Upper lobe of right lung (tissue), 1 donor: ENCODE measurements at regions not wholly inside any gene's neighbourhood (a gene's known extent, or its start where the extent isn't known, plus 50 kb on each side); places are given as distances from the start of the nearest gene placed in this dataset.
A peak's percentile ranks its signal among the peaks of the same experiment; 100 is the strongest.
"Not testable (repeated sequence)": the region's sequence is repeated elsewhere in the genome, so short reads cannot be mapped to it uniquely, and the experiment has no call there.

Experiments used
- ATAC-seq: fragments of 200-7000 bp; cut with Tn5 transposase; one replicate; pipeline ENCODE4 v1.9.1; 2020; ENCODE audit warnings: mild to moderate bottlenecking, moderate library complexity
- DNase-seq: peaks from one replicate; pipeline ENCODE4 v3.0.0-alpha.2; 2020
- H3K27ac ChIP-seq: fragments of 200-600 bp; one replicate; pipeline ENCODE4 v1.8.0; 2022
- H3K27me3 ChIP-seq: fragments of 200-600 bp; one replicate; pipeline ENCODE4 v1.8.0; 2022; ENCODE audit warnings: mild to moderate bottlenecking
- H3K36me3 ChIP-seq: fragments of 200-600 bp; one replicate; pipeline ENCODE4 v1.8.0; 2022
- H3K4me1 ChIP-seq: fragments of 200-600 bp; one replicate; pipeline ENCODE4 v1.8.0; 2022
- H3K4me3 ChIP-seq: fragments of 200-600 bp; one replicate; pipeline ENCODE4 v1.8.0; 2022; ENCODE audit warnings: mild to moderate bottlenecking
- H3K9me3 ChIP-seq: fragments of 200-600 bp; one replicate; pipeline ENCODE4 v1.8.0; 2022
- intact Hi-C: fragments of 100-400 bp; cut with DNase I; formaldehyde crosslinking; loops from one replicate; pipeline ENCODE4 v1.11.0; 2022
- donor health status: DM: no; HTN: yes; CAD: no; lungs with severe emphysema.

DNA sequence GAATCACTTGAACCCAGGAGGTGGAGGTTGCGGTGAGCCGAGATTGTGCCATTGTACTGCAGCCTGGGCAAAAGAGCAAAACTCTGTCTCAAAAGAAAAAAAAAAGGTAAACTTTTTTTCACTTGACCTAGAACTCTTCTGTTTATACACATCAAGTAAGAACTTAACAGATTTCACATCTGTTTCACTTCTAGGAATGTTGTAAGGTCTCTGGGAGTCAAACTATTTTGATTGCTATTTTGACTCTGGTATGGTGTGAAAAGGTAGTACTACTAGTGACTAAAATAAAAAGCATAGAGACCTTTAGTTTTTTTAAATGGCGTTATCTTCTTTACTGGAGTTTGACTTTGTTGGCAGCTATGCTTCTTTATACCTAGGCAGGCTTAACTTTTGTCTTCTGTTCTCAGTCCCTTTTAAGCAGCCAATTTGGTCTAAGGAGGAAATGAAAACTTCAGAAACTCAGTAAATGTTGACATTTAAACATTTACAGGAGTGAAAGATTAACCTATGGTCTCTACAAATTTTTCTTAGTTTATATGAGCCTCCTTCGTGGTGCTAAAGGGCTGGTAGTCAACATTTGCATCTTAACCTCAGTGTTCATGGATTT, 84.7 kb downstream of the METTL2B start:
- H3K36me3 ChIP-seq, H3K9me3 ChIP-seq, H3K4me1 ChIP-seq, H3K27ac ChIP-seq, H3K4me3 ChIP-seq, ATAC-seq, intact Hi-C loops, DNase-seq, H3K27me3 ChIP-seq: not testable (repeated sequence)

DNA sequence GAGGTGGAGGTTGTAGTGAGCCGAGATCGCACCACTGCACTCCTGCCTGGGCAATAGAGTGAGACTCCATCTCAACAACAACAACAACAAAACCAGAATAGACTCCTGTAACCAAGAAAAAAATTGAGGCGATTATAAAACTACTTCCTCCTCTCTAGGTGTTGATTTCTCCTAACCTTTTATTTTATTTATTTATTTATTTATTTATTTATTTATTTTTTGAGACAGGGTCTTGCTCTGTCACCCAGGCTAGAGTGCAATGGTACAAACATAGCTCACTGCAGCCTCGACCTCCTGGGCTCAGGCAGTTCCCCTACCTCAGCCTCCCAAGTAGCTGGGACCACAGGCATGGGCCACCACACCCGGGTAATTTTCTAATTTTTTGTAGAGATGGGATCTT, 86.2 kb downstream of the METTL2B start:
- H3K27ac ChIP-seq, H3K27me3 ChIP-seq, H3K4me1 ChIP-seq, intact Hi-C loops, DNase-seq, H3K9me3 ChIP-seq, H3K36me3 ChIP-seq, ATAC-seq, H3K4me3 ChIP-seq: not testable (repeated sequence)

GRCh38 chr7:128564123-128564700, 87.7 kb downstream of the METTL2B start:
- H3K27me3 ChIP-seq, DNase-seq, H3K4me1 ChIP-seq, intact Hi-C loops, H3K36me3 ChIP-seq, H3K27ac ChIP-seq, ATAC-seq, H3K9me3 ChIP-seq, H3K4me3 ChIP-seq: not testable (repeated sequence)

GRCh38 chr7:128564932-128565864, 88.7 kb downstream of the METTL2B start:
- H3K27me3 ChIP-seq, H3K27ac ChIP-seq, H3K4me1 ChIP-seq, DNase-seq, H3K9me3 ChIP-seq, H3K4me3 ChIP-seq, H3K36me3 ChIP-seq, intact Hi-C loops: not testable (repeated sequence)
- ATAC-seq = peak; percentile 53

DNA sequence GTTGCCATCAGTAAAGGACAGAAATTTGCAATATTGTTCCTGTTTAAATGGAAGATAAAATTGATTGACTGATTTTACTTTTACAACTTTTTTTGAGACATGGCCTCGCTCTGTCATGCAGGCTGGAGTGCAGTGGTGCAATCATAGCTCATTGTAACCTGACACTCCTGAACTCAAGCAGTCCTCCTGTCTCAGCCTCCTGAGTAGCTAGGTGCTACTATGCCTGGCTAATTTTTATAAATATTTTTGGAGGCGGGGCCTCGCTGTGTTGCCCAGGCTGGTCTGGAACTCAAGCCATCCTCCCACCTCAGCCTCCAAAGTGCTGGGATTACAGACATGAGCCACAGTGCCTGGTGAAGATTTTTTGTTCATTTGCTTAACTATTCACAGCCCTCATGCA, 96.8 kb upstream of the GARIN1A start:
- intact Hi-C loops, H3K27me3 ChIP-seq, H3K4me3 ChIP-seq, H3K4me1 ChIP-seq, H3K27ac ChIP-seq, DNase-seq, H3K9me3 ChIP-seq: not testable (repeated sequence)
- peaks cover 22% of the 10 kb centered on the region for H3K36me3 ChIP-seq
- ATAC-seq = peak; percentile 43

DNA sequence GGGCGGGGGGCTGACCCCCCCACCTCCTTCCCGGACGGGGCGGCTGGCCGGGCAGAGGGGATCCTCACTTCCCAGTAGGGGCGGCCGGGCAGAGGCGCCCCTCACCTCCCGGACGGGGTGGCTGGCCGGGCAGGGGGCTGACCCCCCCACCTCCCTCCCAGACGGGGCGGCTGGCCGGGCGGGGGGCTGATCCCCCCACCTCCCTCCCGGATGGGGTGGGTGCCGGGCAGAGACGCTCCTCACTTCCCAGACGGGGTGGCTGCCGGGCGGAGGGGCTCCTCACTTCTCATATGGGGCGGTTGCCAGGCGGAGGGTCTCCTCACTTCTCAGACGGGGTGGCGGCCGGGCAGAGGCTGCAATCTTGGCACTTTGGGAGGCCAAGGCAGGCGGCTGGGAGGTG, 95.1 kb upstream of the GARIN1A start:
- DNase-seq, H3K9me3 ChIP-seq, H3K27ac ChIP-seq, H3K4me1 ChIP-seq, intact Hi-C loops, H3K27me3 ChIP-seq, H3K4me3 ChIP-seq, ATAC-seq: not testable (repeated sequence)
- H3K36me3 ChIP-seq = peaks cover 24% of the 10 kb centered on the region

GRCh38 chr7:128579843-128580242, 92.2 kb upstream of the GARIN1A start:
- H3K9me3 ChIP-seq, H3K4me1 ChIP-seq, DNase-seq, H3K4me3 ChIP-seq, intact Hi-C loops, H3K27ac ChIP-seq, H3K27me3 ChIP-seq: not testable (repeated sequence)
- H3K36me3 ChIP-seq = peaks cover 36% of the 10 kb centered on the region
- ATAC-seq = peak; percentile 69

DNA sequence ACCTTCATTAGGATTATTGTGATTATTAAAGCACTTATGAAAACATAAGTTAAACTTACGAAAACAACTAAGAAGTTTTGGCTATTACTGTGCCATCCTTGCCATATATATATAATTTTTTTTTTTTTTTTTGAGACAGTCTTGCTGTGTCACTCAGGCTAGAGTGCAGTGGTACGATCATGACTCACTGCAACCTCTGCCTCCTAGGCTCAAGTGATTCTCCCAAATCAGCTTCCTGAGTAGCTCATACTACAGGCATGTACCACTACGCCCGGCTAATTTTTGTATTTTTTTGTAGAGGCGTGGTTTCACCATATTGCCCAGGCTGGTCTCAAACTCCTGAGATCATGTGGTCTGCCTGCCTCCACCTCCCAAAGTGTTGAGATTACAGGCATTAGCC, 91.0 kb upstream of the GARIN1A start:
- H3K27me3 ChIP-seq, ATAC-seq, H3K4me3 ChIP-seq, intact Hi-C loops, H3K27ac ChIP-seq, H3K4me1 ChIP-seq, DNase-seq, H3K9me3 ChIP-seq: not testable (repeated sequence)
- peaks cover 29% of the 10 kb centered on the region for H3K36me3 ChIP-seq

- H3K4me1 ChIP-seq, H3K4me3 ChIP-seq, H3K27me3 ChIP-seq, H3K27ac ChIP-seq, H3K9me3 ChIP-seq, DNase-seq, intact Hi-C loops, ATAC-seq: not testable (repeated sequence)
- peaks cover 29% of the 10 kb centered on the region for H3K36me3 ChIP-seq
These were observed 90.1 kb upstream of the GARIN1A start for GRCh38 chr7:128581825-128582561.

GRCh38 chr7:128586715-128587114, 85.4 kb upstream of the GARIN1A start:
- intact Hi-C loops, H3K4me3 ChIP-seq, ATAC-seq, H3K4me1 ChIP-seq, H3K27ac ChIP-seq, DNase-seq, H3K9me3 ChIP-seq, H3K27me3 ChIP-seq: not testable (repeated sequence)
- H3K36me3 ChIP-seq = peaks cover 24% of the 10 kb centered on the region
